ENCODE measurements at regions not wholly inside any gene's neighbourhood (a gene's known extent, or its start where the extent isn't known, plus 50 kb on each side); places are given as distances from the start of the nearest gene placed in this dataset.
"Not testable (repeated sequence)": the region's sequence is repeated elsewhere in the genome, so short reads cannot be mapped to it uniquely, and the experiment has no call there.

- no peak for DNase-seq
Observed at GRCh38 chr5:58294598-58295305, 165.1 kb downstream of the PLK2 start.

DNA sequence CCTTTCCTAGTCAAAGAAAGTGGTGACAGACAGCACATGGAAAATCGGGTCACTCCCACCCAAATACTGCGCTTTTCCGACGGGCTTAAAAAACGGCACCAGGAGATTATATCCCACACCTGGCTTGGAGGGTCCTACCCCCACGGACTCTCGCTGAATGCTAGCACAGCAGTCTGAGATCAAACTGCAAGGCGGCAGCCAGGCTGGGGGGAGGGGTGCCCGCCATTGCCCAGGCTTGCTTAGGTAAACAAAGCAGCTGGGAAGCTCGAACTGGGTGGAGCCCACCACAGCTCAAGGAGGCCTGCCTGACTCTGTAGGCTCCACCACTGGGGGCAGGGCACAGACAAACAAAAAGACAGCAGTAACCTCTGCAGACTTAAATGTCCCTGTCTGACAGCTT is 171.6 kb downstream of the PLK2 start:
- DNase-seq, result not testable (repeated sequence)

- DNase-seq, result no peak
Observed at GRCh38 chr5:58286741-58287140, 173.1 kb downstream of the PLK2 start.

DNA sequence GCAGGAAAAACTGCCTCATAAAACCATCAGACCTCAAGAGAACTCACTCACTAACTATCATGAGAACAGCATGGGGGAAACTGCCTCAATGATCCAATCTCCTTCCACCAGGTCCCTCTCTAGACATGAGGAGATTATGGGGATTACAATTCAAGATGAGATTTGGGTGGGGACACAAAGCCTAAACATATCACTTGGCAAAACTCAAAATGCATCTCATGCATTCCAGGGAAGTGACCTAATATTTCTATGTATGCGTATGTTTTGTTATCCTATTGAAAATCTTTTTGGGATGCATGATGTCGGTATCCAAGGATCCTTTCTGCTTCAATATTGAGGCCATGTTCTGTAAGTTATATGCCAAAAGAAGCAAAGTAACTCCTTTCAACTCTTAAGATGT is 174.0 kb downstream of the PLK2 start:
- no peak for DNase-seq

- no peak for DNase-seq
Observed at GRCh38 chr5:58284886-58285285, 175.0 kb downstream of the PLK2 start.

DNA sequence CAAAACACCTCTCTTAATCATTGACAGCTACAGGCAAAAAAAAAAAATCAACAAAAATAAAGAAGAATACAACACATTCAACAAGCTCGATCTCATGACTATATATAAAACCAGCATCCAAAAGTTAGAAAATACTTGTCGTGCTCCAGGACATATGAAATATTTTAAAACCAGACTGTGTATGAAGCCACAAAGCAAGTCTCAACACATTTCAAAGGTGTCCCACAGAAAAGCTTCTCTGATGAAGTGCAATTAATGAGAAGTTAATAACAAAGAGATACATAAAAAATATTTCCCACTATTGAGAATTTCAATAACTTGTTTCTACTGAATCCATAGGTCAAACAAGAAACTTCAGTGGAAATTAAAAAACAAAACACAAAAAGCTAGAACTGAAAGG is 178.7 kb downstream of the PLK2 start:
- DNase-seq, result no peak

DNA sequence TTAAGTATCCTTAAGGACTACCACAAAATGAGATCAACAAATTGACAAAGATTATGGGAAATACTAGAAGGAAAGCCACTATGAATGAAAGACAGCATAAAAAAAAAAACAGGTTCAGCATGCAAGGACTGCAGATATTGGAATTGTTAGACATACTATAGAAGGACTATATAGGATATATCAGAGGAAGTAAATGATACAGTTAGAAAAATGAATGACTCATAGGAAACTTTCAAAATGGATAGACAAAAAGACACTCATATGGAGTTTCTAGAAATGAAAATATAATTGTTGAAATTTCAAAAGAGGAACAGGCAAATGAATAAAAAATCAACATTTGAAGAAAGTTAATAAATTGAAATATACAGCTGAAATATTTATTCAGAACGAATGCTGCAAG is 180.6 kb downstream of the PLK2 start:
- no peak for DNase-seq

- DNase-seq, result no peak
Observed at GRCh38 chr5:58276431-58276830, 183.5 kb downstream of the PLK2 start.

GRCh38 chr5:58275516-58275915 is 184.4 kb downstream of the PLK2 start:
- no peak for DNase-seq

GRCh38 chr5:58274191-58274590 is 185.7 kb downstream of the PLK2 start:
- DNase-seq, result no peak

DNA sequence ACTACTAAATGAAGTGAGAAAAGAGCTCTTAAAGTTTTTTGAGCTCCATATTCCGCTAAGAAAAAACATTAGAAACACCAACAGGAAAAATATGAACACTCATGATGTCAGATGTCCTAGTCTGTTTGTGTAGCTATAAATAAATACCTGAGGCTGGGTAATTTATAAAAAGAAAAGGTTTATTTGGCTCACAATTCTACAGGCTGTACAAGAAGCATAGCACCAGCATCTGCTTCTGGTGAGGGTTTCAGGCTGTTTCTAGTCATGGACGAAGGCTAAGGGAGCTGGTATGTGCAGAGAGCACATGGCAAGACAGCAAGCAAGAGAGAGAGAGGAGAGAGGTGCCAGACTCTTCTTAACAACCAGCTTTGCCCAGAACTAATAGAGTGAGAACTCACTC is 186.2 kb downstream of the PLK2 start:
- DNase-seq, result no peak

DNA sequence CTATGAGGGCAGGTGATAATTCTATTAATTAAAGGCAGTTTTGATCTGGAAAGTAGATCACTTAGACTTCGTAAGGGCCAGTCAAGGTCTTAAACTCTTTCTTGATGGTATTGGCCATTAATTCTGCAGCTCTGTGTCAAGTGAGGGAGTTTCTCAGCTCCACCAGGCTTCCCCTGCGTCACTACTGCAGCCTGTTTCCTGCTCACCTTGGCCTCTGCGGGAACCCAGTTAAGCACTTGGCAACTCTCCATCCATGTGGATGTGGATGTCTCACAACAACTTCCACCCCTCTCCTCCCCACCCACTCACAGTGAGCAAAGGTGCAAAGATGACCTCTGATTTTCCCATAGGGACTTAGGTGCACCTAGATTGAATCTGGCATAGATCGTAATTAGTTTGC is 191.6 kb downstream of the PLK2 start:
- DNase-seq, result no peak

- no peak for DNase-seq
Observed at GRCh38 chr5:58266402-58266801, 193.5 kb downstream of the PLK2 start.

- DNase-seq, result no peak
Observed at GRCh38 chr5:58265246-58265930, 194.5 kb downstream of the PLK2 start.

- DNase-seq, result no peak
Observed at GRCh38 chr5:58264276-58264675, 195.6 kb downstream of the PLK2 start.

- no peak for DNase-seq
Observed at GRCh38 chr5:58263296-58263695, 196.6 kb downstream of the PLK2 start.

GRCh38 chr5:58262226-58262625 is 197.7 kb downstream of the PLK2 start:
- no peak for DNase-seq

DNA sequence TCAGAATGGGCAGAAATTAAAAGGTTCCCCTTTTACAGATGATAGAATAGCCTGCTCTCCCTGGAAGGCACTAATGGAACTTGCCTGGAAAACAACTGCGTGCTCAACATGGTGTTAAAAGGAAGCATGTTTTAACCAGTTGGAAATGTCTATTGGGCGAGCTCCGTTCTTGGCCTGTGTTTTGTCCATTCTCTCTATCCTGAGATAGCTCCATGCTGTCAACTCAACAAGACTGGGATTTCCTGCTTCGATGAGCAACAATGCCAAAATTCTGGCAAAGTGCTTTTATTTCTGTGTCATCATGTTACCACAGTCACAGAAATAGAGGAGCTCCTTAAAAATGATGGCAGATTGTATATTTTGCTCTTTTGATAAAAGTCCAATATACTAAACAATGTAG is 198.3 kb downstream of the PLK2 start:
- no peak for DNase-seq

GRCh38 chr5:58260243-58260642 is 199.6 kb downstream of the PLK2 start:
- DNase-seq, result no peak

DNA sequence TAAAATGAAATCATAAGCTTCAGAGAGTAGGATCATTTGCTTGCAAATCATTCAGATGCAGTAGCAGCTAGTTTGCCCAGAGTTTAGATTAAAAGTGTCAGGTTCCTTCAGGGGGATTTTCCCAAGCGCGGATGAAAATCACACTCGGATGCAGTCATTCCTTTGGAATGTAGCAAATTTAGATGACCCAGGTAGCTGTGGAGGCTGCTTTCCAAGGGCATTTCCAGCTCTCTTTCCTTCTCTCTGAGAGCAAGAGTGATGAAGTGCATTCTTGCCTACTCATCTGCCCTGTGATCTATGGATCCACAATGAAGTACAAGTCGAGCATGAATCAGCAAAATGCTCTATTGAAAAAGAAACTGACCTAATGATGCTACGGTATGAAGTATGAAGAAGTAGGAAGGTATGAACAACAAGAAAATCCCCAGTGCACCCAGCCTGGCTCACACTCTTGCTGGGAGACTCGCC is 200.2 kb downstream of the PLK2 start:
- no peak for DNase-seq

GRCh38 chr5:58258984-58259684 is 200.8 kb downstream of the PLK2 start:
- no peak for DNase-seq

- DNase-seq, result no peak
Observed at GRCh38 chr5:58255970-58256369, 203.9 kb downstream of the PLK2 start.

DNA sequence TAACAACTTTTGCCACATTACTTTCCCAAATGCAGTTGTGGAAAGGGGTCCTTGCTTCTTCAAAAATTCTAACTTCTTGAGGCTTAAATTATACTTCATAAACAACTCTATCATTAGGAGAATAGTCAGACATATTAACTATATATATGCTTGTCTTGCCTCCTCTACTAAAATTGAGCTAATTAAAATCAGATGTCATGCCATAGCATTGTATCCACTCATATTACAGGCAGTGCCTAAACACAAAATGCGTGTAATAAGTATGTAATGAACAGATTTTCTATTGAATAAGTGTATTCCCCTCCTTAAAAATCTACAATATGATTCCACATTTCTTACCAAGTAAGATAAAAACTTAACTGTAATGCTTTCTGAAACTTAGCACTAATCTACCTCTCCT is 204.5 kb downstream of the PLK2 start:
- no peak for DNase-seq

DNA sequence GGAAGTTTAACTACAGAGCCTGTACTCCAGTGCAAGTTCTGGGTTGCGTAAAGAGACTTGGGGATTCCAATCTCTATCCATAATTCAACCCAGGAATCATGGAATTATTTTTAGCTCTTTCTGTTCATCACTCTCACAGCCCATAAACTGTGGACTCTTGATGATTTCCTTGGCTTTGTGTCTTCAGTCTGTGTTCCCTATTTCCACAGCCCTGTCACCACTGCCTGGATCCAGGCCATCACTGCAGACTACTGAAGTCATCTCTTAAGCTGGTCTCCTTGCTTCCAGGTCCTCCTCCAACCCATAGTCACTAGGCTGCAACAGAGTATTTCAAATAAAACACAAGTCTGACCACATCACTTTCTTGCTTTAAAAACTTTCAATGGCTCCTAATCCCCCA is 211.7 kb downstream of the PLK2 start:
- no peak for DNase-seq
